ENCODE measurements at regions not wholly inside any gene's neighbourhood (a gene's known extent, or its start where the extent isn't known, plus 50 kb on each side); places are given as distances from the start of the nearest gene placed in this dataset.

GRCh38 chr6:144920391-144920961 lies 635.3 kb downstream of the UTRN start:
- TF ChIP-seq, protein P1, sequence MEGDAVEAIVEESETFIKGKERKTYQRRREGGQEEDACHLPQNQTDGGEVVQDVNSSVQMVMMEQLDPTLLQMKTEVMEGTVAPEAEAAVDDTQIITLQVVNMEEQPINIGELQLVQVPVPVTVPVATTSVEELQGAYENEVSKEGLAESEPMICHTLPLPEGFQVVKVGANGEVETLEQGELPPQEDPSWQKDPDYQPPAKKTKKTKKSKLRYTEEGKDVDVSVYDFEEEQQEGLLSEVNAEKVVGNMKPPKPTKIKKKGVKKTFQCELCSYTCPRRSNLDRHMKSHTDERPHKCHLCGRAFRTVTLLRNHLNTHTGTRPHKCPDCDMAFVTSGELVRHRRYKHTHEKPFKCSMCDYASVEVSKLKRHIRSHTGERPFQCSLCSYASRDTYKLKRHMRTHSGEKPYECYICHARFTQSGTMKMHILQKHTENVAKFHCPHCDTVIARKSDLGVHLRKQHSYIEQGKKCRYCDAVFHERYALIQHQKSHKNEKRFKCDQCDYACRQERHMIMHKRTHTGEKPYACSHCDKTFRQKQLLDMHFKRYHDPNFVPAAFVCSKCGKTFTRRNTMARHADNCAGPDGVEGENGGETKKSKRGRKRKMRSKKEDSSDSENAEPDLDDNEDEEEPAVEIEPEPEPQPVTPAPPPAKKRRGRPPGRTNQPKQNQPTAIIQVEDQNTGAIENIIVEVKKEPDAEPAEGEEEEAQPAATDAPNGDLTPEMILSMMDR (IDR thresholded peaks at IDR 0.05; ENCODE audit: low read depth, low read length, poor library complexity, severe bottlenecking) = no peak
- no peak for TF ChIP-seq EZH2phosphoT487 (IDR thresholded peaks at IDR 0.05; ENCODE audit: borderline replicate concordance, low read length)
